Breast epithelium (tissue), 4 donors: ENCODE measurements at regions not wholly inside any gene's neighbourhood (a gene's known extent, or its start where the extent isn't known, plus 50 kb on each side); places are given as distances from the start of the nearest gene placed in this dataset.

Source experiments
- DNase-seq, 2 donors: peaks; one replicate each; pipeline ENCODE4 v3.0.0-alpha.2; 2019; ENCODE audit warnings: low spot score in 2 of 2
- H3K27ac ChIP-seq, 2 donors: fragments of 200-600 bp; sonication (generic) in 1 of 2; one replicate each; pipeline ENCODE4 v1.5.1; 2016 to 2019; ENCODE audit warnings: mild to moderate bottlenecking in 1 of 2
- H3K27me3 ChIP-seq, 2 donors: fragments of 200-600 bp; sonication (generic) in 1 of 2; one replicate each; pipeline versions ENCODE4 v1.5.1 to v1.6.0; 2017 to 2019; ENCODE audit warnings: control low read depth in 1 of 2, mild to moderate bottlenecking in 1 of 2
- H3K36me3 ChIP-seq: fragments of 200-600 bp; one replicate; pipeline ENCODE4 v1.5.1; 2019
- H3K4me1 ChIP-seq, 2 donors: fragments of 200-600 bp; sonication (generic); one replicate each; pipeline ENCODE4 v1.5.1; 2016 to 2019; ENCODE audit warnings: control low read depth in 1 of 2
- H3K4me3 ChIP-seq, 3 donors: fragments of 200-600 bp; sonication (generic); 1 replicate in 2 of 3; 2 replicates in 1 of 3; pipeline ENCODE4 v1.5.1; 2016 to 2019; ENCODE audit warnings: mild to moderate bottlenecking in 3 of 3, moderate library complexity in 2 of 3
- H3K9me3 ChIP-seq, 2 donors: fragments of 200-600 bp; sonication (generic) in 1 of 2; one replicate each; pipeline ENCODE4 v1.5.1; 2016 to 2019; ENCODE audit warnings: control low read depth in 1 of 2
- CTCF ChIP-seq, 3 donors: fragments of 450-650 bp; IDR thresholded peaks; one replicate each; pipeline ENCODE4 v1.5.1; 2016 to 2017; ENCODE audit warnings: antibody characterized with exemption in 3 of 3, mild to moderate bottlenecking in 3 of 3, moderate library complexity in 3 of 3
- POLR2A ChIP-seq: fragments of 450-650 bp; IDR thresholded peaks from one replicate; pipeline ENCODE4 v1.6.1; 2016; ENCODE audit warnings: antibody characterized with exemption, mild to moderate bottlenecking, moderate library complexity
- POLR2AphosphoS5 ChIP-seq, 3 donors: sonication (generic); formaldehyde crosslinking; IDR thresholded peaks; one replicate each; pipeline ENCODE4 v1.6.1; 2017; ENCODE audit warnings: antibody characterized with exemption in 3 of 3
- intact Hi-C: fragments of 100-400 bp; cut with DNase I; formaldehyde crosslinking; loops from one replicate; pipeline ENCODE4 v1.15.1; 2023; ENCODE audit warnings: low total_unique reads

GRCh38 chr9:31615966-31616365 is 768.5 kb upstream of the ACO1 start:
- H3K4me3 ChIP-seq = no peak overlapping the region
- H3K4me1 ChIP-seq = no peaks in the 10 kb centered on the region
- DNase-seq = no peak
- intact Hi-C loops = no loop called here
- H3K27ac ChIP-seq = no peak overlapping the region
- no peaks in the 10 kb centered on the region for H3K36me3 ChIP-seq
- TF ChIP-seq POLR2AphosphoS5 (IDR thresholded peaks at IDR 0.05) (no peak), POLR2A (no peak), CTCF (IDR thresholded peaks at IDR 0.05) (no peak)
- H3K9me3 ChIP-seq = no peaks in the 10 kb centered on the region
- H3K27me3 ChIP-seq = no peaks in the 10 kb centered on the region

- H3K27me3 ChIP-seq = no peaks in the 10 kb centered on the region
- no peaks in the 10 kb centered on the region for H3K4me1 ChIP-seq
- peaks cover 0 to 3% of the 10 kb centered on the region in 2 donors for H3K9me3 ChIP-seq
- no peak overlapping the region for H3K4me3 ChIP-seq
- H3K27ac ChIP-seq = no peak overlapping the region
- no peaks in the 10 kb centered on the region for H3K36me3 ChIP-seq
- intact Hi-C loops = loop anchor here (10.0 kb wide), 1 partner anchor 381 kb away; no protein-coding TSS in a partner anchor
- no peak for TF ChIP-seq POLR2A
- TF ChIP-seq CTCF (IDR thresholded peaks at IDR 0.05) = no peak
- no peak for TF ChIP-seq POLR2AphosphoS5 (IDR thresholded peaks at IDR 0.05)
- DNase-seq = no peak
Observed at GRCh38 chr9:31623511-31623910, 760.9 kb upstream of the ACO1 start.

- H3K9me3 ChIP-seq = peaks cover 0 to 3% of the 10 kb centered on the region in 2 donors
- no peaks in the 10 kb centered on the region for H3K36me3 ChIP-seq
- no peak overlapping the region for H3K4me3 ChIP-seq
- no peak overlapping the region for H3K27ac ChIP-seq
- TF ChIP-seq CTCF (IDR thresholded peaks at IDR 0.05) (no peak), POLR2A (no peak), POLR2AphosphoS5 (IDR thresholded peaks at IDR 0.05) (no peak)
- H3K4me1 ChIP-seq = no peaks in the 10 kb centered on the region
- no peaks in the 10 kb centered on the region for H3K27me3 ChIP-seq
- no peak for DNase-seq
- intact Hi-C loops = loop anchor here (10.0 kb wide), 1 partner anchor 376 kb away; no protein-coding TSS in a partner anchor
Observed at GRCh38 chr9:31629292-31629691, 755.2 kb upstream of the ACO1 start.

GRCh38 chr9:31637265-31637664 is 747.2 kb upstream of the ACO1 start:
- H3K36me3 ChIP-seq = no peaks in the 10 kb centered on the region
- no peak for DNase-seq
- intact Hi-C loops = no loop called here

GRCh38 chr9:31637861-31638260 is 746.6 kb upstream of the ACO1 start:
- no peak for DNase-seq
- intact Hi-C loops = no loop called here

More at GRCh38 chr9:31637265-31637664, 747.2 kb upstream of the ACO1 start:
- no peaks in the 10 kb centered on the region for H3K4me1 ChIP-seq
- H3K9me3 ChIP-seq = no peaks in the 10 kb centered on the region
- no peak overlapping the region for H3K27ac ChIP-seq
- H3K27me3 ChIP-seq = no peaks in the 10 kb centered on the region
- no peak for TF ChIP-seq POLR2A
- no peak for TF ChIP-seq POLR2AphosphoS5 (IDR thresholded peaks at IDR 0.05)
- TF ChIP-seq CTCF (IDR thresholded peaks at IDR 0.05) = no peak
- H3K4me3 ChIP-seq = no peak overlapping the region

More at GRCh38 chr9:31637861-31638260, 746.6 kb upstream of the ACO1 start:
- no peak overlapping the region for H3K27ac ChIP-seq
- H3K9me3 ChIP-seq = no peaks in the 10 kb centered on the region
- no peak overlapping the region for H3K4me3 ChIP-seq
- TF ChIP-seq CTCF (IDR thresholded peaks at IDR 0.05) = no peak
- TF ChIP-seq POLR2AphosphoS5 (IDR thresholded peaks at IDR 0.05) = no peak
- no peak for TF ChIP-seq POLR2A
- H3K27me3 ChIP-seq = no peaks in the 10 kb centered on the region
- no peaks in the 10 kb centered on the region for H3K4me1 ChIP-seq
- H3K36me3 ChIP-seq = no peaks in the 10 kb centered on the region
